H9 (cell line): ENCODE measurements at regions not wholly inside any gene's neighbourhood (a gene's known extent, or its start where the extent isn't known, plus 50 kb on each side); places are given as distances from the start of the nearest gene placed in this dataset.

ENCODE experiments used
- DNase-seq: peaks from one replicate; pipeline ENCODE4 v3.0.0-alpha.2; 2017
- H2AFZ ChIP-seq: one replicate; pipeline ENCODE4 v1.6.1; 2013; ENCODE audit warnings: mild to moderate bottlenecking, low read length, control low read depth, moderate library complexity
- H2AK5ac ChIP-seq: 2 replicates; pipeline ENCODE4 v1.6.1; 2013; ENCODE audit warnings: low read length, control low read depth, mixed read lengths; ENCODE audit not compliant: insufficient read length
- H2BK120ac ChIP-seq: one replicate; pipeline ENCODE4 v1.6.1; 2013; ENCODE audit warnings: low read depth, mild to moderate bottlenecking, low read length, control low read depth, inconsistent platforms; ENCODE audit not compliant: poor library complexity, severe bottlenecking
- H2BK12ac ChIP-seq: 2 replicates; pipeline ENCODE4 v1.6.1; 2013; ENCODE audit warnings: low read length, control low read depth, mixed read lengths, low read depth; ENCODE audit not compliant: insufficient read length
- H2BK15ac ChIP-seq: 2 replicates; pipeline ENCODE4 v1.6.1; 2013; ENCODE audit warnings: low read depth, low read length, control low read depth
- H2BK20ac ChIP-seq: one replicate; pipeline ENCODE4 v1.6.1; 2013; ENCODE audit warnings: low read depth, mild to moderate bottlenecking, low read length, control low read depth, inconsistent platforms; ENCODE audit not compliant: poor library complexity, severe bottlenecking
- H2BK5ac ChIP-seq: 2 replicates; pipeline ENCODE4 v1.6.1; 2013; ENCODE audit warnings: low read length, control low read depth, mixed read lengths; ENCODE audit not compliant: insufficient read length
- H3K14ac ChIP-seq: 2 replicates; pipeline ENCODE4 v1.6.1; 2013; ENCODE audit warnings: low read length, control low read depth; ENCODE audit not compliant: insufficient read depth
- H3K18ac ChIP-seq: 2 replicates; pipeline ENCODE4 v1.6.1; 2013; ENCODE audit warnings: low read depth, mild to moderate bottlenecking, mixed read lengths, low read length, control low read depth; ENCODE audit not compliant: insufficient read length
- H3K23ac ChIP-seq: 2 replicates; pipeline ENCODE4 v1.6.1; 2013; ENCODE audit warnings: low read length, control low read depth, mixed read lengths, low read depth; ENCODE audit not compliant: insufficient read length
- H3K23me2 ChIP-seq: 2 replicates; pipeline ENCODE4 v1.6.1; 2013; ENCODE audit warnings: low read depth, mild to moderate bottlenecking, mixed read lengths, low read length, control low read depth; ENCODE audit not compliant: insufficient read length, poor library complexity, severe bottlenecking
- H3K27ac ChIP-seq: 2 replicates; pipeline ENCODE4 v1.5.1; 2013; ENCODE audit warnings: low read length, control low read depth, mixed read lengths, low read depth; ENCODE audit not compliant: insufficient read length
- H3K27me3 ChIP-seq: 2 replicates; pipeline ENCODE4 v1.6.1; 2013; ENCODE audit warnings: low read length, control low read depth, inconsistent platforms; ENCODE audit not compliant: insufficient read depth
- H3K4ac ChIP-seq: 2 replicates; pipeline ENCODE4 v1.6.1; 2013; ENCODE audit warnings: low read depth, mild to moderate bottlenecking, control low read depth, inconsistent platforms, low read length, moderate library complexity
- H3K4me1 ChIP-seq: 2 replicates; pipeline ENCODE4 v1.6.1; 2013; ENCODE audit warnings: low read length, control low read depth, inconsistent platforms; ENCODE audit not compliant: insufficient read depth
- H3K4me2 ChIP-seq: 2 replicates; pipeline ENCODE4 v1.6.1; 2013; ENCODE audit warnings: low read length, control low read depth, mixed read lengths; ENCODE audit not compliant: insufficient read length, insufficient read depth
- H3K56ac ChIP-seq: 2 replicates; pipeline ENCODE4 v1.6.1; 2013; ENCODE audit warnings: low read depth, mild to moderate bottlenecking, mixed read lengths, low read length, control low read depth; ENCODE audit not compliant: insufficient read length
- H3K79me1 ChIP-seq: 2 replicates; pipeline ENCODE4 v1.6.1; 2013; ENCODE audit warnings: low read depth, mild to moderate bottlenecking, moderate library complexity, low read length, control low read depth, inconsistent platforms; ENCODE audit not compliant: insufficient read depth, poor library complexity, severe bottlenecking
- H3K79me2 ChIP-seq: 2 replicates; pipeline ENCODE4 v1.6.1; 2013; ENCODE audit warnings: low read length, control low read depth, inconsistent platforms; ENCODE audit not compliant: insufficient read depth
- H3K9ac ChIP-seq: 2 replicates; pipeline ENCODE4 v1.6.1; 2013; ENCODE audit warnings: low read length, control low read depth, mixed read lengths; ENCODE audit not compliant: insufficient read length; ENCODE audit errors: extremely low read depth
- H3K9me3 ChIP-seq: one replicate; pipeline ENCODE4 v1.6.1; 2013; ENCODE audit warnings: low read depth, low read length, inconsistent platforms; ENCODE audit not compliant: control insufficient read depth
- H3T11ph ChIP-seq: one replicate; pipeline ENCODE4 v1.6.1; 2013; ENCODE audit warnings: mild to moderate bottlenecking, low read length, control low read depth, inconsistent platforms
- H4K20me1 ChIP-seq: one replicate; pipeline ENCODE4 v1.6.1; 2013; ENCODE audit not compliant: control insufficient read depth, insufficient read length, insufficient read depth
- H4K5ac ChIP-seq: 2 replicates; pipeline ENCODE4 v1.6.1; 2013; ENCODE audit warnings: low read depth, mild to moderate bottlenecking, mixed read lengths, low read length, control low read depth; ENCODE audit not compliant: insufficient read length
- H4K8ac ChIP-seq: replicated peaks from 2 replicates; pipeline ENCODE4 v1.6.1; 2013; ENCODE audit warnings: low read length, control low read depth, mixed read lengths, low read depth; ENCODE audit not compliant: insufficient read length
- H4K91ac ChIP-seq: 2 replicates; pipeline ENCODE4 v1.6.1; 2013; ENCODE audit warnings: low read depth, mild to moderate bottlenecking, moderate library complexity, mixed read lengths, low read length, control low read depth; ENCODE audit not compliant: insufficient read length
- H3K27ac Mint-ChIP-seq, 3 experiments: 2 replicates in 2 of 3; 3 replicates in 1 of 3; pipeline ENCODE4 v1.8.0; 2020 to 2021; ENCODE audit warnings: mixed read lengths in 3 of 3, mild to moderate bottlenecking in 1 of 3, moderate library complexity in 1 of 3
- H3K27me3 Mint-ChIP-seq: 2 replicates; pipeline ENCODE4 v1.8.0; 2021; ENCODE audit warnings: low read depth, mild to moderate bottlenecking, moderate library complexity, mixed read lengths
- H3K36me3 Mint-ChIP-seq, 3 experiments: 2 replicates in 2 of 3; 3 replicates in 1 of 3; pipeline ENCODE4 v1.8.0; 2020 to 2021; ENCODE audit warnings: low read depth in 3 of 3, mixed read lengths in 3 of 3; ENCODE audit not compliant: insufficient read depth in 1 of 3
- H3K4me1 Mint-ChIP-seq, 2 experiments: 2 replicates each; pipeline ENCODE4 v1.8.0; 2020; ENCODE audit warnings: mixed read lengths in 2 of 2
- H3K4me3 Mint-ChIP-seq, 2 experiments: 2 replicates in 1 of 2; 3 replicates in 1 of 2; pipeline ENCODE4 v1.8.0; 2020 to 2021; ENCODE audit warnings: mild to moderate bottlenecking in 2 of 2, mixed read lengths in 2 of 2, moderate library complexity in 1 of 2
- H3K9me3 Mint-ChIP-seq, 2 experiments: 2 replicates in 1 of 2; 3 replicates in 1 of 2; pipeline ENCODE4 v1.8.0; 2020; ENCODE audit warnings: mild to moderate bottlenecking in 2 of 2, mixed read lengths in 2 of 2, moderate library complexity in 1 of 2
- WGBS: extraction: QIAGEN DNeasy Blood & Tissue Kit; methylation state at CpG from one replicate; pipeline ENCODE4 v1.1.7; 2013; ENCODE audit warnings: missing lambda C conversion rate, low lambda C conversion rate, mixed read lengths; ENCODE audit not compliant: insufficient read length; ENCODE audit errors: extremely low coverage; 5-methylcytosine and 5-hydroxymethylcytosine counted together
- TF ChIP-seq, protein P1 (sequence below): fragments of 200-600 bp; sonication (generic); conservative IDR thresholded peaks from 3 replicates; pipeline ENCODE4 v1.8.0; 2021; ENCODE audit warnings: antibody characterized with exemption, mild to moderate bottlenecking

DNA sequence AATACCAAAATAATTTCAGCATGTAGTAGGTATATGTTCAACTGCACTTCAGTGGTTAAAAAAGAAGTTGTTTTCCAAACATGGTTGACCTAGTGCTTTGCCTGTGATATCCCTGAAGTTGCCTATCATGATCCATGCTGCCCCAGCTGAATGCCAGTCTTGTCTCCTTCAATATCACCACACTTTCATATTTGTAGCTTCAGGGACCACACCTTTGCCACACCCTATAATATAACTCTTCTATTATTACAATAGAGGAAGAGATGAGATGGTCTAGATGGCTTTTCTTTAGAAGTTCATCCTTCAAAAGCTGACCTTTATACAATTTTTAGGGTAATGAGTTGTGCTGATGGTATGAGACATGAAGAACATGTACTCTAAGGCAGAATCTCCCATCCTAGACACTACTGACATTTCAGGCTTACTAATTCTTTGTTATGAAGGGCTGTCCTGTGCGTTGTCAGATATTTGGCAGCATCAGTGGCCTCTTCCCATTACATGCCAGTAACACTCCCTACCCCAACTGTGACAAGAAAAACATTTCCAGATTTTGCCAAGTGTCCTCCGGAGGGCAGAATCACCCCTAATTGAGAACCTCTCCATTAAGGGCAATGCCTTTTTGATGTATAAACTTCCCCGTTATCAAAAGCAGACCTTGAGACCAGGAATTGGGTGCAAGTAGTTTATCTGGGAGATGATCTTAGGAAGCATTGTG is 76.2 kb upstream of the PLCL2 start:
- Mint-ChIP-seq H3K36me3 (peaks cover 0 to 15% (median 3%) of the 10 kb centered on the region in 3 experiments; a peak in 4 of 7 replicates), H3K4me3 (no peak overlapping the region), H3K9me3 (peaks cover 0 to 3% of the 10 kb centered on the region in 2 experiments; a peak in 3 of 5 replicates), H3K4me1 (peaks cover 33 to 40% of the 10 kb centered on the region in 2 experiments), H3K27me3 (peaks cover 3% of the 10 kb centered on the region), H3K27ac (no peak overlapping the region)
- peaks cover 6% of the 10 kb centered on the region; the same call in 1 of the 2 replicates for H3K4me1 ChIP-seq
- no peak for DNase-seq
- no peak overlapping the region for H3K4ac ChIP-seq
- H3T11ph ChIP-seq: no peak overlapping the region
- H2BK12ac ChIP-seq: no peak overlapping the region
- H2BK120ac ChIP-seq: no peak overlapping the region
- H2AK5ac ChIP-seq: no peak overlapping the region
- no peaks in the 10 kb centered on the region for H4K20me1 ChIP-seq
- no peaks in the 10 kb centered on the region for H3K79me1 ChIP-seq
- no peak overlapping the region for H3K18ac ChIP-seq
- no peak overlapping the region for H3K4me2 ChIP-seq
- H3K56ac ChIP-seq: no peak overlapping the region
- no peaks in the 10 kb centered on the region for H3K9me3 ChIP-seq
- WGBS: no CpG with 5 or more reads among the region's 3 CpGs
- H2BK5ac ChIP-seq: no peak overlapping the region
- H2BK20ac ChIP-seq: no peak overlapping the region
- H3K9ac ChIP-seq: no peak overlapping the region
- H3K23me2 ChIP-seq: no peaks in the 10 kb centered on the region
- no peaks in the 10 kb centered on the region for H3K27me3 ChIP-seq
- no peak overlapping the region for H3K23ac ChIP-seq
- no peak overlapping the region for H4K8ac ChIP-seq
- H2BK15ac ChIP-seq: no peak overlapping the region
- H3K79me2 ChIP-seq: no peaks in the 10 kb centered on the region
- no peak overlapping the region for H2AFZ ChIP-seq
- no peak overlapping the region for H3K14ac ChIP-seq
- H4K91ac ChIP-seq: no peak overlapping the region
- TF ChIP-seq, protein P1, sequence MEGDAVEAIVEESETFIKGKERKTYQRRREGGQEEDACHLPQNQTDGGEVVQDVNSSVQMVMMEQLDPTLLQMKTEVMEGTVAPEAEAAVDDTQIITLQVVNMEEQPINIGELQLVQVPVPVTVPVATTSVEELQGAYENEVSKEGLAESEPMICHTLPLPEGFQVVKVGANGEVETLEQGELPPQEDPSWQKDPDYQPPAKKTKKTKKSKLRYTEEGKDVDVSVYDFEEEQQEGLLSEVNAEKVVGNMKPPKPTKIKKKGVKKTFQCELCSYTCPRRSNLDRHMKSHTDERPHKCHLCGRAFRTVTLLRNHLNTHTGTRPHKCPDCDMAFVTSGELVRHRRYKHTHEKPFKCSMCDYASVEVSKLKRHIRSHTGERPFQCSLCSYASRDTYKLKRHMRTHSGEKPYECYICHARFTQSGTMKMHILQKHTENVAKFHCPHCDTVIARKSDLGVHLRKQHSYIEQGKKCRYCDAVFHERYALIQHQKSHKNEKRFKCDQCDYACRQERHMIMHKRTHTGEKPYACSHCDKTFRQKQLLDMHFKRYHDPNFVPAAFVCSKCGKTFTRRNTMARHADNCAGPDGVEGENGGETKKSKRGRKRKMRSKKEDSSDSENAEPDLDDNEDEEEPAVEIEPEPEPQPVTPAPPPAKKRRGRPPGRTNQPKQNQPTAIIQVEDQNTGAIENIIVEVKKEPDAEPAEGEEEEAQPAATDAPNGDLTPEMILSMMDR: peak; percentile 34; the same call in 2 of the 3 replicates
- no peak overlapping the region for H3K27ac ChIP-seq
- H4K5ac ChIP-seq: no peak overlapping the region
